Progenitor cell of endocrine pancreas (in vitro differentiated cells): ENCODE measurements at regions not wholly inside any gene's neighbourhood (a gene's known extent, or its start where the extent isn't known, plus 50 kb on each side); places are given as distances from the start of the nearest gene placed in this dataset.

ENCODE experiments used
- DNase-seq: peaks from one replicate; pipeline ENCODE4 v3.0.0; 2021; ENCODE audit warnings: low spot score; ENCODE audit not compliant: unreplicated experiment
- H3K27ac Mint-ChIP-seq: 2 replicates; pipeline ENCODE4 v1.8.0; 2021; ENCODE audit warnings: mild to moderate bottlenecking, moderate library complexity, mixed read lengths
- H3K27me3 Mint-ChIP-seq: 2 replicates; pipeline ENCODE4 v1.8.0; 2021; ENCODE audit warnings: mixed read lengths
- H3K36me3 Mint-ChIP-seq: 2 replicates; pipeline ENCODE4 v1.8.0; 2022; ENCODE audit warnings: mixed read lengths; ENCODE audit not compliant: insufficient read depth
- H3K4me1 Mint-ChIP-seq: 2 replicates; pipeline ENCODE4 v1.8.0; 2021; ENCODE audit warnings: low read depth, mixed read lengths
- H3K4me3 Mint-ChIP-seq: 2 replicates; pipeline ENCODE4 v1.8.0; 2021; ENCODE audit warnings: low read depth, mild to moderate bottlenecking, moderate library complexity, mixed read lengths
- H3K9me3 Mint-ChIP-seq: 2 replicates; pipeline ENCODE4 v1.8.0; 2021; ENCODE audit warnings: low read depth, mixed read lengths
- CTCF ChIP-seq: fragments of 200-600 bp; sonication (generic); IDR thresholded peaks from one replicate; pipeline ENCODE4 v1.5.0; 2021; ENCODE audit warnings: antibody characterized with exemption, mild to moderate bottlenecking; ENCODE audit not compliant: unreplicated experiment

DNA sequence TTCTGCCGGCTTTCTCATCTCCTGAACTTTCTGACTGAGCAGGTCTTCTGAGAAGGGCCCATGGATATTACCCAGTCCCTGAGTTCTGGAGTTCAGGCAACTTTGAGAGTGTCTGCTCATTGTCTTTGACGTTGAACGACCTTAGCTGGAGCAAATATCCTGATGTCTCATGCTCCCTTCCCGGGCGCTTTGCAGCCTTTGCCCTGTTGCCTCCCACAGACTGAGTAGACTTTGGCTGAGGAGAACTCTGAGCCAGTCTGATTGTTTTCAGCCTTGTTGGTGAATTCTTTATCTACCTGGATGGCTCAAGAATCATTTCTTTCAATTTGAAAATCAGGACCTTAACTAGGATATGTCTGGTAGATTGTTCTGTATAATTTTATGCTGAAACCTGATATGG, 353.7 kb downstream of the GLRX3 start:
- no peak for DNase-seq
- Mint-ChIP-seq H3K27ac (no peak overlapping the region), H3K27me3 (peaks cover 4% of the 10 kb centered on the region), H3K4me1 (peaks cover 17% of the 10 kb centered on the region), H3K36me3 (no peaks in the 10 kb centered on the region), H3K4me3 (no peak overlapping the region), H3K9me3 (no peaks in the 10 kb centered on the region)
- TF ChIP-seq CTCF: no peak

- H3K27ac Mint-ChIP-seq: no peak overlapping the region
- H3K4me1 Mint-ChIP-seq: peaks cover 17% of the 10 kb centered on the region
- no peak for DNase-seq
- H3K4me3 Mint-ChIP-seq: no peak overlapping the region
- no peak for TF ChIP-seq CTCF
- peaks cover 4% of the 10 kb centered on the region for H3K27me3 Mint-ChIP-seq
- H3K36me3 Mint-ChIP-seq: no peaks in the 10 kb centered on the region
- H3K9me3 Mint-ChIP-seq: no peaks in the 10 kb centered on the region
Measured at GRCh38 chr10:130491011-130491692, 355.0 kb downstream of the GLRX3 start.

GRCh38 chr10:130491693-130492050, 355.5 kb downstream of the GLRX3 start:
- Mint-ChIP-seq H3K9me3 (no peaks in the 10 kb centered on the region), H3K4me1 (peaks cover 15% of the 10 kb centered on the region), H3K36me3 (no peaks in the 10 kb centered on the region), H3K27ac (no peak overlapping the region), H3K27me3 (peaks cover 4% of the 10 kb centered on the region), H3K4me3 (no peak overlapping the region)
- no peak for DNase-seq
- no peak for TF ChIP-seq CTCF

GRCh38 chr10:130492266-130492934, 356.2 kb downstream of the GLRX3 start:
- Mint-ChIP-seq H3K4me3 (no peak overlapping the region), H3K36me3 (no peaks in the 10 kb centered on the region), H3K9me3 (no peaks in the 10 kb centered on the region), H3K27ac (no peak overlapping the region), H3K27me3 (peaks cover 6% of the 10 kb centered on the region), H3K4me1 (peaks cover 8% of the 10 kb centered on the region)
- TF ChIP-seq CTCF: no peak
- DNase-seq: no peak

DNA sequence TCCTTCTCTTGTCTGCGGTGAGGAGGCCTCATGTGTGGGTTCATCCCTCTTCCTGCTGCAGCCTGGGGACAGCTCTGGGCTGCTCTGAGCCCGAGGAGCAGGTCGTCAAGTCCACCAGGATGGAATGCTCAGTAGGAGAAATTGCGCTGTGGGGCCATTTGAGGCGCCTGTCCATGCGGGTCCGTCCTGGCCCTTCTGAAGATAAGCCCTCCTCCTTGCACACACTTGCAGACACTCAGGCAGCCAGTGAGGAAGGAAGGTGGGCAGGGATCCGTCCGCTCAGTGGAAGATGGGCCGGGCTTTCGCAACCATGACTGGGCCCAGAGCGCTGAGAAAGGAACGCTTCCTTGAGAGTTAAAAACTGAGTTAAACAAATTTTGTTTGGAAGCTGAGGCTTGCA, 356.8 kb downstream of the GLRX3 start:
- H3K36me3 Mint-ChIP-seq: no peaks in the 10 kb centered on the region
- no peak overlapping the region for H3K4me3 Mint-ChIP-seq
- DNase-seq: no peak
- H3K4me1 Mint-ChIP-seq: peaks cover 2% of the 10 kb centered on the region
- no peak overlapping the region for H3K27ac Mint-ChIP-seq
- no peak for TF ChIP-seq CTCF
- H3K9me3 Mint-ChIP-seq: no peaks in the 10 kb centered on the region
- H3K27me3 Mint-ChIP-seq: peaks cover 7% of the 10 kb centered on the region
